HG03457 (cell line): ENCODE measurements at regions not wholly inside any gene's neighbourhood (a gene's known extent, or its start where the extent isn't known, plus 50 kb on each side); places are given as distances from the start of the nearest gene placed in this dataset.
"Not testable (repeated sequence)": the region's sequence is repeated elsewhere in the genome, so short reads cannot be mapped to it uniquely, and the experiment has no call there.

Source experiments
- ATAC-seq: cut with Tn5 transposase; IDR thresholded peaks from one replicate; pipeline ENCODE4 v1.9.1; 2021; ENCODE audit warnings: moderate number of reproducible peaks; ENCODE audit not compliant: unreplicated experiment

- no peak for ATAC-seq
Measured at GRCh38 chr3:71927505-71928066, 142.6 kb upstream of the PROK2 start.

- no peak for ATAC-seq
Measured at GRCh38 chr3:71926616-71927015, 141.7 kb upstream of the PROK2 start.

DNA sequence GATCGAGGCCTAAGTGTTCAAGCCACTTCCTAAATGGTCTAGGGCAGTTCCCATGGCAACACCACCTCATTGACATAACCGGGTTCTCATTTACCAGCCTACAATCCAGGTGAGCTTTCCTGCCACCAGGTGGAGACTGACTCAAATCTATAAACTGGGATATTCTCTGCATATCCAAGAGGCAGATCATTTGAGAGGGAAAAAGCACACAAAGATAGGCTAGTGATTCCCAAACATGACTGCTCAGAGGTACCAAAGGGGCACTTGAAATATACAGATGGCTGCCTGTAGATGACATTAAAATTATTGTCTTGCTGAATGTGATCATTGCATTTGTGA lies 141.3 kb upstream of the PROK2 start:
- no peak for ATAC-seq

DNA sequence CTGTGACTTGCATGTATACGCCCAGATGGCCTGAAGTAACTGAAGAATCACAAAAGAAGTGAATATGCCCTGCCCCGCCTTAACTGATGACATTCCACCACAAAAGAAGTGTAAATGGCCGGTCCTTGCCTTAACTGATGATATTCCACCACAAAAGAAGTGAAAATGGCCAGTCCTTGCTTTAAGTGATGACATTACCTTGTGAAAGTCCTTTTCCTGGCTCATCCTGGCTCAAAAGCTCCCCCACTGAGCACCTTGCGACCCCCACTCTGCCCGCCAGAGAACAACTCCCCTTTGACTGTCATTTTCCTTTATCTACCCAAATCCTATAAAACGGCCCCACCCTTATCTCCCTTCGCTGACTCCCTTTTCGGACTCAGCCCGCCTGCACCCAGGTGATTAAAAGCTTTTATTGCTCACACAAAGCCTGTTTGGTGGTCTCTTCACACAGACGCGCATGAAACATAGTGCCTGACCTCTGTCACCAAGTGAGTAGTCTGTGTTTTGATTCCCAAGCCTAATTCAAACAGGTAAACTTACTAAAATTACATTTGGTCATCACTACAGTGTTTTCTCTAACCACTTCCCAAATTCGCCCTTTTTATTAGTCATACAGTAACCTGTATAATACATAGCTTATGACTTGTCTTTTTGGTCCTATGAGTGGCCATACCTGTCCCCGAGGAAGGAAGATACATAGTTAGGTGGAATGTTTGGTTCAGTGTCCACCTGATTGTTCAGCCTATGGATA lies 140.7 kb upstream of the PROK2 start:
- not testable (repeated sequence) for ATAC-seq

DNA sequence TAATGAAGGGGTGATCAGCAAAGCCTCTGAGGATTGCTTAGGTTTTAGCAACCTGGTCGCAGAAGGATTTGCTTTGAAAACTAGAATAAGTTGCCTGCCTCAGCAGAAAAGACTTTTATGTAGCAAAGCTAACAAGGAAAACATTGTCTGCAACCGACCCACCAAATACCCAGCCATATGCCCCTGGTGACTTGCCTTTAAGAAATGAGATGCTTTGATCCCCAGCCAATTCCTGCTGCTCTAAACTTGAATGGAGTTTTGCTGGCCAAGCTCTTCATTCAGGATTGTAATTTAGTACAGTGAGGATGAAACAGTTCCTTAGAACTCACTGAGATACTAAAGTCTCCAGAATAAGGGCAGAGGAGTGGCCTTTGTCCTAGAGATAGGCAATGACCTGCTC lies 139.8 kb upstream of the PROK2 start:
- no peak for ATAC-seq

DNA sequence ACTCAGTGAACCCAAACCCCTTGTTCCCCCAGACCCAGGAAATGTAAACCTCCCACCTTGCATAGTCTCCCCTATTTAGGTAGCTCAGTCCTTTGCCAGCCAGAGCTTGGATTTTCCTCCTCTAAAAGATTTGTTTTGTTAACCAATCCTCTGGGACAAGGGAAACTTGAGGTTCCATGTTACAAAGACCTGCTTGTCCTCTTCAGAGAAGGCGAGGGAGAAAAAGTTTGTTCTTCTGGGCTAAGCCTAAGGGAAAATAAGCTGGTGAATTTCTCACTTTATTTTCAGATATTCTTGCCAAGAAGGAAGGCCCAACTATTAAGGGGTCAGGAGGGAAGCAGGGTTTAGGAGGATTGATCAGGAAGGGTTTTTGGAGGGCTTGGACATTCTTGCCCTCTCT lies 136.1 kb upstream of the PROK2 start:
- ATAC-seq, result no peak

GRCh38 chr3:71919572-71919971 lies 134.6 kb upstream of the PROK2 start:
- no peak for ATAC-seq

DNA sequence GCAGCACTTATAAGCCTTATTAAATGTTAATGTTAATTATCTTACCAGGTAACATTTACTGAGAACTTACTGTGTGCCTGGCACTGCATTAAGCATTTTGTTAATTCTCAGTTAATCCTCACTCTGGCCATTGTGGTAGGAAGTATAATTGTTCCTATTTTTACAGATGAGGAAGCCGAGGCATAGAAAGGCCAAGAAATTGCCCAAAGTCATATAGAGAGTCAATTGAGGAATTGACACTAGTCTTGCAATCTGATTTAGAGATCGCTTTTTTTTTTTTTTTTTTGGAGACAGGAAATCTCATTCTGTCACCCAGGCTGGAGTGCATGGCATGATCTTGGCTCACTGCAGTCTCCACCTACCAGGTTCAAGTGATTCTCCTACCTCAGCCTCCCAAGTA lies 132.6 kb upstream of the PROK2 start:
- ATAC-seq, result no peak

- no peak for ATAC-seq
Measured at GRCh38 chr3:71916747-71917369, 131.9 kb upstream of the PROK2 start.

- ATAC-seq, result no peak
Measured at GRCh38 chr3:71912839-71913495, 128.0 kb upstream of the PROK2 start.

- no peak for ATAC-seq
Measured at GRCh38 chr3:71910108-71910507, 125.2 kb upstream of the PROK2 start.

GRCh38 chr3:71907996-71908395 lies 123.0 kb upstream of the PROK2 start:
- no peak for ATAC-seq

DNA sequence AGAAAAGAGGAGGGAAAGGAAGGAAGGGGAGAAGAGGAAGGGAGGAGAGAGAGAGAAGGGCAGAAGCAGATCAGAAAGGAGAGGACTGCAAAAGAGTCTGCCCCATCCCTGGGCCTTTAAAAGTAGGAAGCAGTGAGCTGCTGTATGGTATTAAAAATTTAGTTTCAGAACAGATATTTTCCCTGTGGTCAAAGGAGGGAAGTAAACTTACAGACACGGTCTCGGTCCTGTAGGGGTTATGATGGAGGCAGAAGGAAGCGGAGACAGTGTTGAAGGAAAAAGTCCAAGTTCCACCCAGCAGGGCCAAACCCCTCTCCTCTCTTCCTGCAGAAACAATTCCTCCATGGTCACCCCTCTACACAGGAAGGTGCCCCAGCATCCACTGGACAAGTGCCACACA lies 122.0 kb upstream of the PROK2 start:
- ATAC-seq, result no peak

- peak; percentile 98 for ATAC-seq
Measured at GRCh38 chr3:71905426-71905825, 120.5 kb upstream of the PROK2 start.

DNA sequence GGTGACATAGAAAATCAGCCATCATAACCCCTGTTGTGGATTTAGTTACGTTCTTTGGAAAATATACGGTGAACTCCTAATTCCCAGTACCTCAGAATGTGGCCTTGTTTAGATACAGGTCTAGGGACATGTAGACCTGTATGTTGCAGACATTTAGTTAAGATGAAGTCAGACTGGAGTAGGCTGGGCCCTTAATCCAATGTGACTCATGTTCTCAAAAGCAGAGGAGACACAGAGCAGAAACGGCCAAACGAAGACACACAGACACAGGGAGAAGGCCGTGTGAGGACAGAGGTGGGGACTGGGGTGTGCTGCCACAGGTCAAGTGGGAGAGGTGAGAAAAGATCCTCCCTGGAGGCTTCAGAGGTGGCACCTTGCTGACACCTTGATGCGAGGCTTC lies 119.0 kb upstream of the PROK2 start:
- ATAC-seq, result no peak

- no peak for ATAC-seq
Measured at GRCh38 chr3:71903112-71903495, 118.2 kb upstream of the PROK2 start.

GRCh38 chr3:71902258-71903111 lies 117.5 kb upstream of the PROK2 start:
- no peak for ATAC-seq

DNA sequence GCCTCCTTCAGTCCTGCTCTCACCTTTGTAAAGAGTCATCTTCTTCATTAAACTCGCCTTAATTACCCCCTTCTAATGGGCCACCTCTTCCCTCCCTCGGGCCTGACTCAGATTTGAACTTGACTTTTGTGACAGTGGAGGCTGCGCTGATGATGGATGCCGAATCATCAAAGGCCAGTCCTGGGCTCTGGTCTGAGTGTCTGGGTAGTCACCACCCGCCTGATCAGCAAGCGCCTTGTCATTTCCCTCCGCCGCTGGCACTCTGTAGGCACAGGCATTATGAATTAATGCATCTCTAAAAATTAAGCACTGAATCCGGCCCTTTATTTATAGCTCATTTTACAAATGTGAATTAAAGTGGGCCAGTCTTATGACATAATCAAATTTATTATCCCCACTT lies 116.7 kb upstream of the PROK2 start:
- no peak for ATAC-seq

DNA sequence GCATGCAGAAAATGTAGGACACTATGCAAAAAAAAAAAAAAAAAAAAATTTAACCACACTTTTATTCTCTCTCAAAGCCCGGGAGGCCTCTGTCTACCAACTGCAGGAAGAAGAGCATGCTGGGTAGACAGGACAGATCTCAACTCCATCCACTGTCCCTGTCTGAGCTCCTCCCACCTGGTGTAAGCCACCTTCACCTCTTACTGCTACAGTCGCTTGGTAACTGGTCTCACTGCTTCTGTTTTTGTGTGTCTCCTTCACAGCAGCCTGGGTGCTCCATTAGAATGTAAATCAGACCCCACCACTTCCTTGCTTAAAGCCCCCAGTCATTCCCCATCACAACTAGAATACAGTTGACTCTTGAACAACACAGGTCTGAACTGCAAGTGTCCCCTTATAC lies 115.1 kb upstream of the PROK2 start:
- no peak for ATAC-seq

DNA sequence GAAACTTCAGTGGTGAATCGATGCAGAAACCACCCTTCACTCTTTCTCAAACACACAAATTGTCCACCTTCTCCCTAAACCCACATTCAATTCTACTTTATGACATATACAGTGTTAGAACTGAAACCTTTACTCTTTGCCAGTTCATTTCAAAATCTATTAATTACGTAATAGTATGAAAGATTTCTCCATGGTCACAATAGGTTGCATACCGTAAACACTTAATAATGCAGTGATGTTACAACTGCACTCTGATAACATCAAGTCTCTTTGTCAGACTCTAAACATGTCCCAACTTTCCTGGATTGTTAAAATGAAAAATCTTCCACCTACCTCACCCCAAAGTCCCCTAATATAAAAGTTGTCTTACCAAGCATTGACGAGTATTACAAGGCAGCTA lies 111.8 kb upstream of the PROK2 start:
- ATAC-seq, result no peak
